ENCODE measurements at regions not wholly inside any gene's neighbourhood (a gene's known extent, or its start where the extent isn't known, plus 50 kb on each side); places are given as distances from the start of the nearest gene placed in this dataset.

GRCh38 chr6:153780011-153780410, 259.0 kb upstream of the OPRM1 start:
- DNase-seq: no peak

GRCh38 chr6:153778216-153778615, 260.8 kb upstream of the OPRM1 start:
- no peak for DNase-seq

GRCh38 chr6:153771577-153771976, 267.5 kb upstream of the OPRM1 start:
- DNase-seq: no peak

GRCh38 chr6:153767127-153767526, 271.9 kb upstream of the OPRM1 start:
- no peak for DNase-seq

DNA sequence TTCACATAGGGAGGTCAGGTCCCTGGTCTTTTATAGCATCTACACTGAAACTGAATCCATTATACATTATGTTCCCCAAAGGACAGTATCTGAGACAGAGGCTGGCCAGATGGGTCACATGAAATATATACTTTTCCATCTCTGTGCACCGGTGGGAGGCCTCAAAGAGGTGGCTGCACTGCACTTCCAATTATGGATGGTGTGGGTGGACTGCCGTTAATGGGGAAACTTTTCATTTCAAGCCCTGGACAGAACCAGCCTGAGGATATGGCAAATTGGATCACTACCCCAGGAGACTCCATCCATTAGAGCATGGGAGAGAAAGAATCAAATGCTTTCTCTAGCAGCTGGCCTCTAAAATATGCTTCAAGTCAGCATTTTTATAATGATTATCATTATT, 280.5 kb upstream of the OPRM1 start:
- no peak for DNase-seq

DNA sequence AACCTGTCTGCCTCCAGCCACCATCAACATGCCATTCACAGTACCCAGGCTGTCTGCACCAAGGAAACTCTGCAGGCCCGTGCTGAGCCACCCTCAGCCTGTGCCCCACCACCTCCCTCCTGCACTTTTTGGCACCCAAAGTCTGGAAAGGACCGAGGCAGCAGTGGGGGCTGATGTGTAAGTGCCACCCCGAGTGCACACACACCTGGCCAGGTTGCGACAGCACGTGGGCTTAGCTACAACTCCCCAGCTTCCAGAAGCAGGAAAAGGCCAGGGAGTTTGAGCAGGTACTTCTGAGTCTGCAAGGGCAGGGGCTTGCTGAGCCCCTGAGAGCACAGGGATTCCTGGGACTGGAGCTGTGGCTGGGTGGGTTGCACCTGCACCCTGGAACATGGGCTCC, 303.3 kb upstream of the OPRM1 start:
- peak; percentile 39 for DNase-seq

- DNase-seq: no peak
These were observed 309.9 kb upstream of the OPRM1 start for GRCh38 chr6:153729189-153729588.

- DNase-seq: peak; percentile 66
These were observed 311.2 kb upstream of the OPRM1 start for GRCh38 chr6:153727885-153728284.

GRCh38 chr6:153725456-153725855, 313.6 kb upstream of the OPRM1 start:
- peak; percentile 59 for DNase-seq

GRCh38 chr6:153720732-153721131, 318.3 kb upstream of the OPRM1 start:
- no peak for DNase-seq

GRCh38 chr6:153705429-153705828, 333.6 kb upstream of the OPRM1 start:
- no peak for DNase-seq

DNA sequence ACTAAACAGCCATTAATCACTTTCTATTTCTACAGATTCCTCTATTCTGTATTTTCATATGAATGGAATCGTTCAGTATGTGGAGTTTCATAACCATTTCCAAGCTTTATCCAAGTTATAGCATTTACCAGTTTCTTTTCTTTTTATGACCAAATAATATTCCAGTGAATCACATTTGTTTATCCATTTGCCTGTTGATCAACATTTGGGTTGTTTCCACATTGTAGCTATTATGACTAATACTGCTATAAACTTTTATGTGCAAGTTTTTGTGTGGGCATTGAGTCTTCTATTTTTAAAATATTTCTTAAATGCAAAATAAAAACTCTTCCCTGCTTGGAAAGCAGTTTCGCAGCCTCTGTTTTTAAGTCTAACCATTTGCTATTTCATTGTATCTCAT, 336.4 kb upstream of the OPRM1 start:
- no peak for DNase-seq

DNA sequence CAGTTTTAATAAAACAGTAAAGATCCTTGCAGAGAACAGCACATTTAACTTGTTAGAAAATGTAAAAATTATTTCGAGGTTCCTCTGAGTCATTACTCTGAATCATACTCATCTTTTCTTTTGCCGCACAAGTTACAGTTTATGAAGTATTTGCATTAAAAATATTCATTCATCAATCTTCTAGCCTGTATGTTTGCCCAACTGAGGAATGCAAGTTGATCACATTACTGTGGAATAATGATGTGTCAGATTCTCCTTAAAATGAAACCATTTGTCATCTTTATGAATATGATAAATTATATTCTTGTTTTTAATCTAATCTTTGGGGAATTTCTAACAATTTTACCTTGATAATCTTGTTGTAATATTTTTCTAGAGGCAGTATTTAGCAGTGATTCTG, 340.4 kb upstream of the OPRM1 start:
- no peak for DNase-seq

DNA sequence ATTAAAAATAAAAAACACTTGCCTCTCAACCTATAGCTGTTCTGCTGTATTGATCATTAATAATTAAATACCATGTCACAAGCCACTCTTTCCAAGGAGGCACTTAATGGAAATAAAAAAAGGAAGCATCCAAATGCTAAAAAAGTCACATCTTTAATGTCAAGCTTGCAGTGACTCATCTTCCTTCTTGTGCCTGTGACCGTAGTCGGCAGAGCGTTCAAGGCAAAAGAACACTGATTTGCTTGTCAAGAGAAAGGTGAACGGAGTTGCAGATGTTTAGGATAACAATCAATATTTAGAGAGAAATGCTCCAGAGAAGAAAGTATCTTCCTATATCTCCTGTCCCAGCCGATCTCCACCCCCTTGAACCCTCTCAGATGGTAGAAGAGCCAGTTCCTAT, 341.0 kb upstream of the OPRM1 start:
- no peak for DNase-seq

DNA sequence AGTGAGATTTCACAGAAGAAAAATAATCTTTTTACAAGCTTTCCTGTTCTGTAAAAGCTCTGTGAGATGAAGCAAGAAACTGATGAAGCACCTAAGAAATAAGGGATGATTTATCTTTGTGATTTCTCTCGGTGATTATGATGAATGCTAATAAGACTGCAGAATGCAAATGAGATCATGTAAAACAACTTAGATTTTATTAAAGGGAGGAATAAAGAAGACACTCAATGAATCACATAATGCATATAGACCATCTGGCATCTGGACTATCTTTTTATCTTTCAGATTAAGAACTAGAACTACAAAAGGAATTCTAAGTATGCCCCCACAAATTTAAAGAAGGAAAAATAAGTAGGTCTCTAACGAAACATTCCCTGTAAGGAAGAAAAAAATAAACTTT, 361.5 kb upstream of the OPRM1 start:
- no peak for DNase-seq

DNA sequence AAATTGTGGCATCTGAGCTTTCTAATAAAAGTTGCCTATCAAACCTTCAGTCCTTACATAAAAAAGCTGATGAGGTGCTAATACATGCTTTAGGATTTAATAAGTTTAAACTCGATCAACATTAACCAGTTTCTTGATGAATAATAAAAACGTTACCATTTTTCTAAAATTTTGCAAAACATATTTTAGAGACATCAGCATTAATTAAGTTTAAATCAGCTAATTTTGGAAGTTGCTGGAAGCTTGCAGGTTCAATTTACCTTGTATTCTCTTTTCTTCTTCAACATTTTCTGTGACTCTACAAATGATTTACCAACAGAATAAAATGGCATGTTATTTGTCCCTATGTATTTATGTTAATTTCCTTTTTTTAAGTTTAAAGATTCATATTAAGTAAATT, 365.3 kb upstream of the OPRM1 start:
- DNase-seq: no peak

DNA sequence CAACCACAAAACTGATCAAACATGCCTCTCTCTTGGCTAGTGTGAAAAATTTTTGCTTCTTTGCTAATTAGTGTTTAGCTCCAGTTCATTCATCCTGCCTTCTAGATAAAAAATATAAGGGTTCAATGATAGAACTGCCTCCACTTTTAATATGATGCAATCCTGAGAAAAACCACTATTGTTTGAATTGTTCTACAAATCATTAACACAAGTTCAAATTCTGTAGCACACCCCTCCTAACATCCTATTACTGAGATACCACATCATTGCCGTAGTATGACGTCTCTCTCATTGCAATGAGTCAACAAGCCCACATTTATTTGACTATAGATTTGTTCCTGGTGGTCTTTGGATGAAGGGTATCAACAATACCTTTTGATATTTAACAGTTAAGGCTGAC, 365.8 kb upstream of the OPRM1 start:
- DNase-seq: no peak

- DNase-seq: no peak
These were observed 368.5 kb upstream of the OPRM1 start for GRCh38 chr6:153670403-153671026.

DNA sequence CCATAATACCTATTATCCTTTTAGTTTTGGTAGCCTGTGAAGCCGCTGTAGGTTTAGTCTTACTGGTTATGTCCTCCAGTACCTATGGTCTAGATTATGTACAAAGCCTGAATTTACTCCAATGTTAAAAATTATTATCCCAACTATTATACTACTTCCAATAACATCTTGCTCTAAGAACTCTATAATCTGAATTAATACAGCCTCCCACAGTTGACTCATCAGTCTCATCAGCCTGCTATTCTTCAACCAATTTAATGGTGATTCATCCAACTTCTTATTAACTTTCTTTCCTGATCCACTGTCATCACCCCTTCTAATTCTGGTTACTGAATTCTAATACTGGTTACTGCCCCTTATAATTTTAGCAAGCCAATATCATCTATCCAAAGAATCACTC, 370.3 kb upstream of the OPRM1 start:
- DNase-seq: no peak

DNA sequence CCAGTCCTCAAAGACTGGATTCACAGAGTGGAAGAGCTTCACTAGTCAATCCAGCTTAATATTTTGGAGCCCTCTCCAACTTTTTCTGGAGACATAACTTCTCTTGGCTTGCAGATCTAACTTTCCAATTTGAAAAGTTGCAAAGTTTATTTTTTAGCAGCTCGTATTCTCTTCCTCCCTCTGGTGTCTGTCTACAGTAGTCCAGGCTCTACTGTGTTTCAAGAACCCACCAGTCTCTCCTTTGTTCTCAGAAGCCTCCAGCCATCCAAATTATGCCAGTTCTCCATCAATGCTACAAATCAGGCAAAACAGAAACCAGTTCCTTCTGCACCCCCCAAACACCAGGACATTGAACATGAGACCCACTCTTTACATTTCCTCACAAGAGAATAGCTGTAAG, 376.1 kb upstream of the OPRM1 start:
- DNase-seq: no peak

- DNase-seq: no peak
These were observed 393.7 kb upstream of the OPRM1 start for GRCh38 chr6:153645326-153645725.

DNA sequence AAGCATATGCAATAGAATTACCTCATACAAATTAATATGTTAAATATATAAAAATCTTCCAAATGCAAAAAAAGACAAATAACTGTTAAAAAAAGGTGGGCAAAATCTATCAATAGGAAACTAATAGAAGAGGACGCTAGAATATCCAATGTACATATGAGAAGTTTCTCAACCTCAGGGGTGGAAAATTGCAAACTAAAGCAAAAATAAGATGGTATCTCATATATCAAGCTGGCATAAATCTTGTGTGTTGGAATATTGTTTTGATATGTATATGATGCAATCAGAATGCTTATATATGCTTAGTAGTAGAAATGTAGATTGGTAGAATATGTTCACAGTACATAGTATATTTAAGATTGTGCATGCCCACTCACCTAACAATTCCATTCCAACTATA, 395.0 kb upstream of the OPRM1 start:
- no peak for DNase-seq

DNA sequence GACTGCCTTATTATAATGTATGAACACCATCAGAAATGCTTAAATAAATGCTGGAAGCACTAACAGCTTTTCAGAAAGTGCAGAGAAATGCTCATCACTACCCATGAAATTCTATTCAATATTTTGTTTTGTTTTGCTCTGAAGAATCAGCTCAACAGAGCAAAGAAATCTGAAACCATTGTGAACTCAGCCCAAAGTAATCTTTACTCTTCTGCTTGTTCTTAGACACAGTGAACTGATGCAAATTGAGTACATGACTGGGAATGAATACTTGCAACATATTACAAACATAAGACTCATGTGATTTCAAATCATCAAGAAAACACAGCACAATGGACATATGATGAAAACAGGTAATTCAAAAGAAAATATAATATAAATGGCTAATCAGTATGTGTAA, 404.6 kb upstream of the OPRM1 start:
- DNase-seq: no peak

- DNase-seq: peak; percentile 86
These were observed 414.0 kb upstream of the OPRM1 start for GRCh38 chr6:153625089-153625488.

DNA sequence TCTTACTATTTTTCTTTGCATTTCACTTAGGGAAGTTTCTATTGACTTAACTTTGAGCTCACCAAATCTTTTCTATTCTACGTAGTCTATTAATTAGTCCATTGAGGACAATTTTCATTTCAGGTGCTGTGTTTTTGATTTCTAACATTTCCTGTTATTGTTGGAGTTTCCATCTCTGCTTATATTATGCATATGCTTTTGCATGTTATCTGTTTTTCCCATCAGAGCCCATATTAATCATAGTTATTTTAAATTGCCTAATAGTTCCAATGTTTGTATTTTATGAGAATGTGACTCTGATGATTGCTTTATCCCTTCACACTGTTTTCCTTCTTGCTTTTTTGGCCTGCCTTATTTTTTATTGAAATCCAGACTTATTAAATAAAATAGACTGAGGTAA, 414.5 kb upstream of the OPRM1 start:
- no peak for DNase-seq

- no peak for DNase-seq
These were observed 415.5 kb upstream of the OPRM1 start for GRCh38 chr6:153623496-153623895.

Data from islet precursor cell (in vitro differentiated cells).